Peyer's patch (tissue), 4 donors: ENCODE measurements at regions not wholly inside any gene's neighbourhood (a gene's known extent, or its start where the extent isn't known, plus 50 kb on each side); places are given as distances from the start of the nearest gene placed in this dataset.

Experiments used
- CTCF ChIP-seq, 6 experiments: fragments of 450-650 bp in 4 of 6; fragments of 200-600 bp in 2 of 6; sonication (generic) in 1 of 6; IDR thresholded peaks; one replicate each; pipeline ENCODE4 v1.5.1; 2017 to 2019; ENCODE audit warnings: antibody characterized with exemption in 6 of 6, mild to moderate bottlenecking in 3 of 6, moderate library complexity in 1 of 6
- POLR2A ChIP-seq, 2 donors: fragments of 450-650 bp; IDR thresholded peaks; one replicate each; pipeline ENCODE4 v1.5.1; 2017; ENCODE audit warnings: antibody characterized with exemption in 2 of 2, mild to moderate bottlenecking in 2 of 2, moderate library complexity in 2 of 2

- TF ChIP-seq POLR2A (IDR thresholded peaks at IDR 0.05), result no peak
- TF ChIP-seq CTCF (IDR thresholded peaks at IDR 0.05), result no peak
Observed at GRCh38 chr11:90849312-90849711, 626.5 kb upstream of the CHORDC1 start.
